Stimulated activated CD4-positive, alpha-beta T cell treated with anti-CD3 and anti-CD28 coated beads, Interleukin-2, amount 100 ng/mL, for 24 hours (primary cell): ENCODE measurements at regions not wholly inside any gene's neighbourhood (a gene's known extent, or its start where the extent isn't known, plus 50 kb on each side); places are given as distances from the start of the nearest gene placed in this dataset.
"Not testable (repeated sequence)": the region's sequence is repeated elsewhere in the genome, so short reads cannot be mapped to it uniquely, and the experiment has no call there.

Experiments
- DNase-seq, 2 donors: peaks; one replicate each; pipeline ENCODE4 v3.0.0-alpha.2; 2020

- DNase-seq, result no peak
These were observed 159.4 kb downstream of the HS3ST3A1 start for GRCh38 chr17:13442361-13442760.

- DNase-seq, result no peak
These were observed 159.9 kb downstream of the HS3ST3A1 start for GRCh38 chr17:13441873-13442272.

- DNase-seq, result no peak
These were observed 163.6 kb downstream of the HS3ST3A1 start for GRCh38 chr17:13437966-13438779.

GRCh38 chr17:13435230-13435629 is 166.5 kb downstream of the HS3ST3A1 start:
- DNase-seq, result no peak

GRCh38 chr17:13429201-13429600 is 172.5 kb downstream of the HS3ST3A1 start:
- DNase-seq, result no peak

- DNase-seq, result no peak
These were observed 173.1 kb downstream of the HS3ST3A1 start for GRCh38 chr17:13428611-13429042.

GRCh38 chr17:13426991-13427390 is 174.7 kb downstream of the HS3ST3A1 start:
- no peak for DNase-seq

GRCh38 chr17:13425390-13425789 is 176.3 kb downstream of the HS3ST3A1 start:
- no peak for DNase-seq

- no peak for DNase-seq
These were observed 180.1 kb downstream of the HS3ST3A1 start for GRCh38 chr17:13421581-13422130.

- no peak for DNase-seq
These were observed 180.9 kb downstream of the HS3ST3A1 start for GRCh38 chr17:13420878-13421277.

- DNase-seq, result no peak
These were observed 181.3 kb downstream of the HS3ST3A1 start for GRCh38 chr17:13420418-13420826.

- no peak for DNase-seq
These were observed 182.1 kb downstream of the HS3ST3A1 start for GRCh38 chr17:13419676-13420075.

- DNase-seq, result no peak
These were observed 182.8 kb downstream of the HS3ST3A1 start for GRCh38 chr17:13418891-13419290.

- no peak for DNase-seq
These were observed 184.3 kb downstream of the HS3ST3A1 start for GRCh38 chr17:13417381-13417950.

- DNase-seq, result no peak
These were observed 184.9 kb downstream of the HS3ST3A1 start for GRCh38 chr17:13416748-13417363.

- DNase-seq, result no peak
These were observed 185.8 kb downstream of the HS3ST3A1 start for GRCh38 chr17:13415871-13416416.

- DNase-seq, result not testable (repeated sequence)
These were observed 186.5 kb downstream of the HS3ST3A1 start for GRCh38 chr17:13415200-13415599.

- no peak for DNase-seq
These were observed 188.7 kb downstream of the HS3ST3A1 start for GRCh38 chr17:13413001-13413400.

GRCh38 chr17:13410874-13411273 is 190.9 kb downstream of the HS3ST3A1 start:
- no peak for DNase-seq

- no peak for DNase-seq
These were observed 191.5 kb downstream of the HS3ST3A1 start for GRCh38 chr17:13410214-13410613.

GRCh38 chr17:13409455-13409854 is 192.3 kb downstream of the HS3ST3A1 start:
- no peak for DNase-seq

- no peak for DNase-seq
These were observed 194.3 kb downstream of the HS3ST3A1 start for GRCh38 chr17:13407381-13407780.

GRCh38 chr17:13405807-13406206 is 195.9 kb downstream of the HS3ST3A1 start:
- DNase-seq, result no peak
